CD4-positive, alpha-beta T cell (primary cell): ENCODE measurements at regions not wholly inside any gene's neighbourhood (a gene's known extent, or its start where the extent isn't known, plus 50 kb on each side); places are given as distances from the start of the nearest gene placed in this dataset.
"Not testable (repeated sequence)": the region's sequence is repeated elsewhere in the genome, so short reads cannot be mapped to it uniquely, and the experiment has no call there.

ENCODE experiments used
- ATAC-seq: fragments of 200-7000 bp; cut with Tn5 transposase; one replicate; pipeline ENCODE4 v1.10.0; 2022; ENCODE audit warnings: mild to moderate bottlenecking; ENCODE audit not compliant: poor library complexity
- CTCF ChIA-PET: fragments of 350-600 bp; sonication (Branson Sonifier 250); formaldehyde crosslinking; loops from one replicate; lab custom pipeline; 2021; ENCODE audit warnings: antibody characterized with exemption, inconsistent platforms; lab: Charles Lee
- POLR2A ChIA-PET: fragments of 350-600 bp; sonication (Branson Sonifier 250); formaldehyde crosslinking; loops from one replicate; lab custom pipeline; 2021; ENCODE audit warnings: antibody characterized with exemption, inconsistent platforms; lab: Charles Lee
- DNase-seq, 14 experiments: peaks; one replicate each; pipeline ENCODE4 v3.0.0-alpha.2; 2013 to 2020; ENCODE audit warnings: mixed read lengths in 2 of 14
- H3K27ac ChIP-seq, 2 donors: one replicate each; pipeline versions ENCODE4 v1.5.1 to v1.7.0; 2013; ENCODE audit warnings: low read length in 2 of 2, low read depth in 1 of 2, mild to moderate bottlenecking in 1 of 2
- H3K27me3 ChIP-seq, 2 experiments: 1 replicate in 1 of 2; 2 replicates in 1 of 2; pipeline versions ENCODE4 v1.6.1 to v1.7.0; 2013; ENCODE audit warnings: low read length in 2 of 2, control low read depth in 1 of 2, mild to moderate bottlenecking in 1 of 2, moderate library complexity in 1 of 2; ENCODE audit not compliant: insufficient read depth in 2 of 2, control insufficient read depth in 1 of 2
- H3K36me3 ChIP-seq: one replicate; pipeline ENCODE4 v1.6.1; 2013; ENCODE audit warnings: low read length, control low read depth; ENCODE audit not compliant: insufficient read depth
- H3K4me1 ChIP-seq: one replicate; pipeline ENCODE4 v1.6.1; 2013; ENCODE audit warnings: low read length, control low read depth; ENCODE audit not compliant: insufficient read depth
- H3K4me3 ChIP-seq: one replicate; pipeline ENCODE4 v1.5.1; 2013; ENCODE audit warnings: mild to moderate bottlenecking, low read length, moderate library complexity
- H3K9me3 ChIP-seq, 2 experiments: 1 replicate in 1 of 2; 2 replicates in 1 of 2; pipeline versions ENCODE4 v1.6.1 to v1.7.0; 2013; ENCODE audit warnings: low read length in 2 of 2, mild to moderate bottlenecking in 2 of 2, control low read depth in 1 of 2, moderate library complexity in 1 of 2; ENCODE audit not compliant: control insufficient read depth in 1 of 2, insufficient read depth in 1 of 2
- H3K27ac Mint-ChIP-seq: one replicate; pipeline ENCODE4 v1.8.0; 2020; ENCODE audit warnings: mixed read lengths
- H3K27me3 Mint-ChIP-seq: one replicate; pipeline ENCODE4 v1.8.0; 2021; ENCODE audit warnings: mixed read lengths
- H3K36me3 Mint-ChIP-seq: one replicate; pipeline ENCODE4 v1.8.0; 2021; ENCODE audit warnings: low read depth, mixed read lengths
- H3K4me1 Mint-ChIP-seq: one replicate; pipeline ENCODE4 v1.8.0; 2021; ENCODE audit warnings: low read depth, mixed read lengths
- H3K4me3 Mint-ChIP-seq: one replicate; pipeline ENCODE4 v1.8.0; 2020; ENCODE audit warnings: mild to moderate bottlenecking, mixed read lengths
- H3K9me3 Mint-ChIP-seq: one replicate; pipeline ENCODE4 v1.8.0; 2020; ENCODE audit warnings: mixed read lengths
- intact Hi-C, 2 experiments: fragments of 100-400 bp; cut with DNase I in 1 of 2; cut with micrococcal nuclease in 1 of 2; formaldehyde crosslinking; loops; one replicate each; pipeline versions ENCODE4 v1.15.1 to v1.9.0; 2023 to 2025; cut with DNase I, micrococcal nuclease
- TF ChIP-seq, protein P1 (sequence below): fragments of 200-600 bp; IDR thresholded peaks from one replicate; pipeline ENCODE4 v1.8.0; 2022; ENCODE audit warnings: antibody characterized with exemption, mild to moderate bottlenecking

DNA sequence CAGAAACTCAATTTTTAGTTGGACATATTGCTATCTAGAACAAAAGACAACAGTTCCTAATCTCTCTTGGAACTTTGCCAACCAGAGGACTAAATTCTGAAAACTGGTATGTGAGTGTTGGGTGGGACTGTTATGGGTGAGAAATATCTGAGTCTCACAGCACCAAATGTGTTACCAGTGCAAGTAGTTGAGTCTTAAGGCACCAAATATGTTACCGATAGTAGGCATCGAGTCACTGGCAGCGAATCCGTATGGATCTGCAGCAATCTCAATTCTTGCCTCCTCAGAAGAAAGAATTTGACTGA, 575.2 kb downstream of the DACH1 start:
- CTCF ChIA-PET, result no interaction called here
- H3K4me1 ChIP-seq, result peaks cover 10% of the 10 kb centered on the region
- no peaks in the 10 kb centered on the region for H3K36me3 ChIP-seq
- DNase-seq (peak in 1 of 14 experiments; percentile 21), ATAC-seq (no peak)
- POLR2A ChIA-PET, result interaction anchor here (0.9 kb wide), 1 partner anchor 575 kb away, joined by 3 read pairs; the partner anchor contains the start of gene DACH1
- peak overlapping the region; percentile 51 to 76 for H3K27ac ChIP-seq
- H3K27ac Mint-ChIP-seq, result peak overlapping the region; percentile 85
- H3K9me3 Mint-ChIP-seq, result no peaks in the 10 kb centered on the region
- H3K27me3 Mint-ChIP-seq, result peaks cover 7% of the 10 kb centered on the region
- no peaks in the 10 kb centered on the region for H3K9me3 ChIP-seq
- no peak overlapping the region for H3K4me3 ChIP-seq
- H3K4me1 Mint-ChIP-seq, result peaks cover 21% of the 10 kb centered on the region
- intact Hi-C loops, result loop anchor here in 1 of 2 experiments (10.0 kb wide), 1 partner anchor 1433 kb away; the partner anchor contains the start of genes BORA and MZT1
- peak overlapping the region; percentile 89 for H3K4me3 Mint-ChIP-seq
- H3K27me3 ChIP-seq, result no peaks in the 10 kb centered on the region
- H3K36me3 Mint-ChIP-seq, result no peaks in the 10 kb centered on the region
- TF ChIP-seq, protein P1, sequence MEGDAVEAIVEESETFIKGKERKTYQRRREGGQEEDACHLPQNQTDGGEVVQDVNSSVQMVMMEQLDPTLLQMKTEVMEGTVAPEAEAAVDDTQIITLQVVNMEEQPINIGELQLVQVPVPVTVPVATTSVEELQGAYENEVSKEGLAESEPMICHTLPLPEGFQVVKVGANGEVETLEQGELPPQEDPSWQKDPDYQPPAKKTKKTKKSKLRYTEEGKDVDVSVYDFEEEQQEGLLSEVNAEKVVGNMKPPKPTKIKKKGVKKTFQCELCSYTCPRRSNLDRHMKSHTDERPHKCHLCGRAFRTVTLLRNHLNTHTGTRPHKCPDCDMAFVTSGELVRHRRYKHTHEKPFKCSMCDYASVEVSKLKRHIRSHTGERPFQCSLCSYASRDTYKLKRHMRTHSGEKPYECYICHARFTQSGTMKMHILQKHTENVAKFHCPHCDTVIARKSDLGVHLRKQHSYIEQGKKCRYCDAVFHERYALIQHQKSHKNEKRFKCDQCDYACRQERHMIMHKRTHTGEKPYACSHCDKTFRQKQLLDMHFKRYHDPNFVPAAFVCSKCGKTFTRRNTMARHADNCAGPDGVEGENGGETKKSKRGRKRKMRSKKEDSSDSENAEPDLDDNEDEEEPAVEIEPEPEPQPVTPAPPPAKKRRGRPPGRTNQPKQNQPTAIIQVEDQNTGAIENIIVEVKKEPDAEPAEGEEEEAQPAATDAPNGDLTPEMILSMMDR, result no peak

DNA sequence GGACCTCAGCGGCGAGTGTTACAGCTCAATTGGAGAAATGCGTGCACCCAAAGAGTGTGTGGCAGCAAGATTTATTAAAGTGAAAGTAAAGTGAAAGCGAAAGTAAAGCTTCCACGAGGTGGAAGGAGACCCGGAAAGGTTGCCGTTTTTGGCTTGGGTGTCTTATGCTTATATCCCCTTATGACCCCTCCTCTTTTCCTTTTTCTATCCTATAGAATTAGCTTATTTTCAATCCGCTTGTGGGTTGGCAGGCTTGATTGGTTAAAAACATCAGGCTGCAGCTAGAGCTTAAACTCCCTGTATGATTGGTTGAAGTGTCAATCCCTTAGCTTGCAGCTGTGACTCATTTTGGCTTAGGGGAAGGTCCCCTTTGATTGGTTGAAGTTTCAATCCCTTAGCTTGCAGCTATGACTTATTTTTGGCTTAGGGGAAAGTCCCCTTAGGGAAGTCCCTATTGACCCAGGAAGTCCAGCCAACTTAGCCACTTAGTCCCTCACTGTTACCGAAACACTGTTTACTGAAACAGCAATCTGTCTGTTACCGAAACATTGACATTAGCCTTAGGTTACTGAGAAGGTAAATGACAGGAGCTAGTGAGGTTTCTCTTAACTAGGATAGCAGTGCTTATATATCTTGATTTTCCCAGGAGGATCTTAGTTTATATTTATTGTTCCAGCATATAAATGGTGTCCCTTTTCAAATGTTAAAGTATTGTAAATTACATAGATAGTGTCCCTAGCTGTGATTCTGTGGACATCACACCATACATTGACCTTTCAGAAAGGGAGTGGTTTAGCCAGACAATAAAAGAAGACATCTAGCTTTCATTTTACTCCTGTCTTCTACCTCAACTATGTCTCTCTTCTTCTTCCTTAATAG, 575.8 kb downstream of the DACH1 start:
- DNase-seq (peak in 13 of 14 experiments; percentile 3 to 89 (median 18)), ATAC-seq (peak; percentile 73)
- H3K36me3 Mint-ChIP-seq, result no peaks in the 10 kb centered on the region
- intact Hi-C loops, result loop anchor here in 1 of 2 experiments (10.0 kb wide), 1 partner anchor 1434 kb away; the partner anchor contains the start of genes BORA and MZT1
- ChIA-PET CTCF (no interaction called here), POLR2A (interaction anchor here (0.9 kb wide), 1 partner anchor 576 kb away, joined by 3 read pairs; the partner anchor contains the start of gene DACH1)
- no peaks in the 10 kb centered on the region for H3K27me3 ChIP-seq
- peak overlapping the region; percentile 51 to 76 for H3K27ac ChIP-seq
- no peaks in the 10 kb centered on the region for H3K9me3 Mint-ChIP-seq
- H3K27ac Mint-ChIP-seq, result peak overlapping the region; percentile 85
- peaks cover 10% of the 10 kb centered on the region for H3K4me1 ChIP-seq
- H3K9me3 ChIP-seq, result no peaks in the 10 kb centered on the region
- peaks cover 7% of the 10 kb centered on the region for H3K27me3 Mint-ChIP-seq
- H3K36me3 ChIP-seq, result no peaks in the 10 kb centered on the region
- TF ChIP-seq, protein P1, result no peak
- H3K4me3 Mint-ChIP-seq, result peak overlapping the region; percentile 89
- peaks cover 21% of the 10 kb centered on the region for H3K4me1 Mint-ChIP-seq
- peak overlapping the region; percentile 39 for H3K4me3 ChIP-seq

DNA sequence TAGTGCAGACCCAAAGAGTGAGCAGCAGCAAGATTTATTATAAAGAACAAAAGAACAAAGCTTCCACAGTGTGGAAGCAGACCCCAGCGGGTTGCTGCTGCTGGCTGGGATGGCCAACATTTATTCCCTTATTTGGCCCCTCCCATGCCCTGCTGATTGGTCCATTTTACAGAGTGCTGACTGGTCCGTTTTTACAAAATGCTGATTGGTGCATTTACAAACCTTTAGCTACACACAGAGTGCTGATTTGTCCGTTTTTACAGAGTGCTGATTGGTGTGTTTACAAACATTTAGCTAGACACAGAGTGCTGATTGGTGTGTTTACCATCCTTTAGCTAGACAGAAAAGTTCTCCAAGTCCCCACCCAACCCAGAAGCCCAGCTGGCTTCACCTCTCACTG, 577.0 kb downstream of the DACH1 start:
- H3K9me3 Mint-ChIP-seq, DNase-seq, H3K27ac ChIP-seq, H3K4me3 ChIP-seq, ATAC-seq, POLR2A ChIA-PET, H3K9me3 ChIP-seq, CTCF ChIA-PET, H3K36me3 Mint-ChIP-seq, H3K27ac Mint-ChIP-seq, H3K36me3 ChIP-seq, H3K27me3 Mint-ChIP-seq, H3K27me3 ChIP-seq: not testable (repeated sequence)
- intact Hi-C loops, result loop anchor here (5.0 to 10.0 kb wide), 3 partner anchors 582 to 1435 kb away; partner anchors contain the start of genes BORA (in 1 of the 2) and MZT1 (in 1 of the 2)
- Mint-ChIP-seq H3K4me1 (peaks cover 21% of the 10 kb centered on the region), H3K4me3 (peak overlapping the region; percentile 89)
- peaks cover 10% of the 10 kb centered on the region for H3K4me1 ChIP-seq
